Neutrophil (primary cell): ENCODE measurements at regions not wholly inside any gene's neighbourhood (a gene's known extent, or its start where the extent isn't known, plus 50 kb on each side); places are given as distances from the start of the nearest gene placed in this dataset.

Source experiments
- H3K27ac ChIP-seq: fragments of 200-600 bp; sonication (generic); 2 replicates; pipeline ENCODE4 v1.5.1; 2016; ENCODE audit warnings: mild to moderate bottlenecking, moderate library complexity
- H3K27me3 ChIP-seq: fragments of 200-600 bp; sonication (generic); 2 replicates; pipeline ENCODE4 v1.6.0; 2016; ENCODE audit warnings: mild to moderate bottlenecking
- H3K36me3 ChIP-seq: fragments of 200-600 bp; sonication (generic); 2 replicates; pipeline ENCODE4 v1.5.1; 2017
- H3K4me1 ChIP-seq, 2 experiments: fragments of 200-600 bp in 1 of 2; sonication (generic) in 1 of 2; 1 replicate in 1 of 2; 2 replicates in 1 of 2; pipeline versions ENCODE4 v1.5.1 to v1.6.1; 2013 to 2016; ENCODE audit warnings: low read depth in 1 of 2, low read length in 1 of 2, mild to moderate bottlenecking in 1 of 2, moderate library complexity in 1 of 2; ENCODE audit not compliant: control insufficient read depth in 1 of 2, insufficient read depth in 1 of 2
- H3K4me3 ChIP-seq, 2 experiments: fragments of 200-600 bp in 1 of 2; sonication (generic) in 1 of 2; 1 replicate in 1 of 2; 2 replicates in 1 of 2; pipeline ENCODE4 v1.5.1; 2013 to 2016; ENCODE audit warnings: low read depth in 1 of 2, low read length in 1 of 2, mild to moderate bottlenecking in 1 of 2, moderate library complexity in 1 of 2
- H3K9me3 ChIP-seq: fragments of 200-600 bp; sonication (generic); 2 replicates; pipeline ENCODE4 v1.5.1; 2016
- TF ChIP-seq, protein P1 (sequence below): fragments of 200-600 bp; sonication (generic); IDR thresholded peaks from 2 replicates; pipeline ENCODE4 v1.5.1; 2016; ENCODE audit warnings: antibody characterized with exemption

GRCh38 chr13:57865600-57866294 is 234.2 kb downstream of the PCDH17 start:
- Histone ChIP-seq H3K36me3 (no peaks in the 10 kb centered on the region), H3K9me3 (no peaks in the 10 kb centered on the region), H3K27ac (no peak overlapping the region), H3K4me1 (no peaks in the 10 kb centered on the region), H3K4me3 (no peak overlapping the region), H3K27me3 (no peaks in the 10 kb centered on the region)
- TF ChIP-seq, protein P1, sequence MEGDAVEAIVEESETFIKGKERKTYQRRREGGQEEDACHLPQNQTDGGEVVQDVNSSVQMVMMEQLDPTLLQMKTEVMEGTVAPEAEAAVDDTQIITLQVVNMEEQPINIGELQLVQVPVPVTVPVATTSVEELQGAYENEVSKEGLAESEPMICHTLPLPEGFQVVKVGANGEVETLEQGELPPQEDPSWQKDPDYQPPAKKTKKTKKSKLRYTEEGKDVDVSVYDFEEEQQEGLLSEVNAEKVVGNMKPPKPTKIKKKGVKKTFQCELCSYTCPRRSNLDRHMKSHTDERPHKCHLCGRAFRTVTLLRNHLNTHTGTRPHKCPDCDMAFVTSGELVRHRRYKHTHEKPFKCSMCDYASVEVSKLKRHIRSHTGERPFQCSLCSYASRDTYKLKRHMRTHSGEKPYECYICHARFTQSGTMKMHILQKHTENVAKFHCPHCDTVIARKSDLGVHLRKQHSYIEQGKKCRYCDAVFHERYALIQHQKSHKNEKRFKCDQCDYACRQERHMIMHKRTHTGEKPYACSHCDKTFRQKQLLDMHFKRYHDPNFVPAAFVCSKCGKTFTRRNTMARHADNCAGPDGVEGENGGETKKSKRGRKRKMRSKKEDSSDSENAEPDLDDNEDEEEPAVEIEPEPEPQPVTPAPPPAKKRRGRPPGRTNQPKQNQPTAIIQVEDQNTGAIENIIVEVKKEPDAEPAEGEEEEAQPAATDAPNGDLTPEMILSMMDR, result no peak

DNA sequence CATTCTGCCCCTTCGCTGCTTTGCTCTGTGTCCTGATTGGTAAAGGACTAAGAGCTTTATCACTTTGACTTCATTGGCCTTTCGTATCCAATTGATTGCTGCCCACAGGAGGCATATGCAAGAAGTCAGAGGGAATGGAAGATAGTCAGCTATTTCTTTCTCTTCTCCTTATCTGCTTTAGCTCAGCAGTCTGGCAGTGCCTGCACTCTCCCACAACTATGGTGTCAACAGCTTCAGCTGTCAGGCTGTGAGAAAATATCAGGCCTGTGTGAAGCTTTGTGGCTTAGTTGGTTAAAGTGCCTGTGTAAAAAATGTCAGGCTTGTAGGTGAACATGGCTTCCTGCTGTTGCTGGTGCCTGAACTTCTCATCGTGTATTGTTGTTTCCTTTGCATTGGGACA is 243.0 kb downstream of the PCDH17 start:
- no peaks in the 10 kb centered on the region for H3K9me3 ChIP-seq
- H3K4me3 ChIP-seq, result no peak overlapping the region
- H3K4me1 ChIP-seq, result no peaks in the 10 kb centered on the region
- no peaks in the 10 kb centered on the region for H3K27me3 ChIP-seq
- TF ChIP-seq, protein P1, result no peak
- no peak overlapping the region for H3K27ac ChIP-seq
- H3K36me3 ChIP-seq, result no peaks in the 10 kb centered on the region

DNA sequence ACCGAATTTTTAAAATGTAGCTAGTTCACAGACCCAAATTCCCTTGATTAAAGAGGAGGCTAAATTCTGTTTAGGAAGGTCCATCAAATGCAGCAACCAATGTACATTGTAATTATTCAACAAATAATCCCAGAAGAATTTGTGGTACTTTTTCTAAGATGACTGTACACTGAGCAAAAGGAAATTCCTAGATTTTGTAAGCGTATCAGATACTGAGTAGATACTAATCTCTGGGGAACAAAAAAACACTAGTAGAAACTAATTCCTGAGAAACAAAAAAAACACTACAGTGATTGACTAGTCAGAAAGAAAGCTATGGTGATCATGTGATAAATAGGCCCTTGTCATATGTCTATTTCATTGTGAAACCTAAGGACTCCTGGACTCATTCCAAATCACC is 246.1 kb downstream of the PCDH17 start:
- Histone ChIP-seq H3K4me1 (no peaks in the 10 kb centered on the region), H3K36me3 (no peaks in the 10 kb centered on the region), H3K9me3 (no peaks in the 10 kb centered on the region), H3K27ac (no peak overlapping the region), H3K27me3 (no peaks in the 10 kb centered on the region), H3K4me3 (no peak overlapping the region)
- TF ChIP-seq, protein P1, result no peak

DNA sequence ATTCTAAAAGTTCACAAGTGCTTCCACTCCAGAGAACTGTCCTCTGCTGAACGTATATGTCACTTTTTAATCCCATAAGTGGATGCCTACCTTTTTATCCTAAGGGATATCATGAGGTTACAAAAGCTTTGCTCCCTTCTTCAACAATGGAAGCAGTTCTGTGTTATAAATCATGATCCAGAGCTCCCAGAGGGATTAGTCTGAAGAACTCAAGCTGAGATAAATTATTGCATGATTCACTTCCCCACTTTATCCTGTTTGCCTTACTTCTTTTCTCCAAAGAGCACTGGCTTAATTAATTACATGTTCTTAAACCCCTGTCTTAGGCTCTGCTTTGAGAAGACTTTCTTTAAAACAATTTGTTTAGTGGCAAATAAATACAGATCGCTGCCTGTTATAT is 246.7 kb downstream of the PCDH17 start:
- no peaks in the 10 kb centered on the region for H3K4me1 ChIP-seq
- H3K4me3 ChIP-seq, result no peak overlapping the region
- no peaks in the 10 kb centered on the region for H3K9me3 ChIP-seq
- H3K27me3 ChIP-seq, result no peaks in the 10 kb centered on the region
- H3K36me3 ChIP-seq, result no peaks in the 10 kb centered on the region
- TF ChIP-seq, protein P1, result no peak
- H3K27ac ChIP-seq, result no peak overlapping the region

- Histone ChIP-seq H3K9me3 (no peaks in the 10 kb centered on the region), H3K36me3 (no peaks in the 10 kb centered on the region), H3K27me3 (no peaks in the 10 kb centered on the region), H3K27ac (no peak overlapping the region), H3K4me3 (no peak overlapping the region), H3K4me1 (no peaks in the 10 kb centered on the region)
- TF ChIP-seq, protein P1, result no peak
These were observed 265.7 kb downstream of the PCDH17 start for GRCh38 chr13:57897225-57897624.
